GM18520 (cell line): ENCODE measurements at regions not wholly inside any gene's neighbourhood (a gene's known extent, or its start where the extent isn't known, plus 50 kb on each side); places are given as distances from the start of the nearest gene placed in this dataset.
"Not testable (repeated sequence)": the region's sequence is repeated elsewhere in the genome, so short reads cannot be mapped to it uniquely, and the experiment has no call there.

Experiments used
- ATAC-seq: cut with Tn5 transposase; IDR thresholded peaks from one replicate; pipeline ENCODE4 v1.9.1; 2021; ENCODE audit not compliant: unreplicated experiment

DNA sequence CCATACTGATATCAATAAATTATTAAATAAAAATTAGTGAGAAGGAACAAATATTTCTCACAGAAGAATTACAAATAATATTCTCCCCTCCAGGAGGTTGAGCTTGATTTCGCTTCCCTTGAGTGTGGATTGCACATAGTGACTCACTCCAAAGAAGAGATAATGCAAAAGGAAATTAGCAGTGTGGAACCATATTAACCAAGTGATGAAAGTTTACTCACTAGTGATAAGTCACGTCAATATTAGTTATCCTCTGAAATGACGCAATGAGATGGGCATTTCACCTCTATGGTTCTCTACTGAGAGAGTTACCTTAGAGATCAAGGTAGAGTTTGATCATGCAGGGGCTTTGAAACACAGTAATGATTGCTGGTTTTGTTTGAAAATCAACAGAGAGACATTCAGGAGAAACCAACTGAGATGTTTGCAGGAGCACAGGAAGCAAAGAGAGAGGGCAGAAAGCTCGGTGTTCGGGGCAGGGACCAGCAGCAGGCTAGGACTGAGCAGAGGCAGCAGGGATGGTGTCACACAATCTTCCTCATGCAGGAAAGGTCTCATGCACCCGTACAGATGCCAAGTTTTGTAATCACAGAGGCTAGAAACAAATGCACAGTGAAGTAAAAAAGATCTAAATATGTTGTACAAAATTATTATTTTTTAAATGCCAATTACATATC lies 634.5 kb downstream of the QKI start:
- no peak for ATAC-seq

DNA sequence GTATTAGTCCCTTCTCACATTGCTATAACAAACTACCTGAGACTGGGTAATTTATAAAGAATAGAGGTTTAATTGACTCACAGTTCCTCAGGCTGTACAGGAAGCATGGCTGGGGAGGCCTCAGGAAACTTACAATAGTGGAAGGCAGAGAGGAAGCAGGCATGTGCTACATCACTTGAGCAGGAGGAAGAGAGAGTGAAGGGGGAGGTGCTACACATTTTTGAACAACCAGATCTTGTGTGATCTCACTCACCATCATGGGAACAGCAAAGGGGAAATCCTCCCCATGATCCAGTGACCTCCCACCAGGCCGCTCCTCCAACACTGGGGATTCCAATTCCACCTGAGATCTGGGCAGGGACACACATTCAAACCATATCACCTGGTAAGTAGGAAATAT lies 630.6 kb downstream of the QKI start:
- no peak for ATAC-seq

DNA sequence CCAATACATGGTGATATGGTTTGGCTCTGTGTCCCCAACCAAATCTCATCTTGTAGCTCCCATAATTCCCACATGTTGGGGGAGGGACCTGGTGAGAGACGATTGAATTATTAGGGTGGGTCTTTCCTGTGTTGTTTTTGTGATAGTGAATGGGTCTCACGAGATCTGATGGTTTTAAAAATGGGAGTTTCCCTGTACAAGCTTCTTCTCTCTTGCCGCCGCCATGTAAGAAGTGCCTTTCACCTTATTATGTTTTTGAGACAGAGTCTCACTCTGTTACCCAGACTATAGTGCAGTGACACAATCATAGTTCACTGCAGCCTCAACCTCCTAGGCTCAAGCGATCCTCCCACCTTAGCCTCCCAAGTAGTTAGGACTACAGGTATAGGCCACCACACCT lies 629.1 kb downstream of the QKI start:
- ATAC-seq = not testable (repeated sequence)

DNA sequence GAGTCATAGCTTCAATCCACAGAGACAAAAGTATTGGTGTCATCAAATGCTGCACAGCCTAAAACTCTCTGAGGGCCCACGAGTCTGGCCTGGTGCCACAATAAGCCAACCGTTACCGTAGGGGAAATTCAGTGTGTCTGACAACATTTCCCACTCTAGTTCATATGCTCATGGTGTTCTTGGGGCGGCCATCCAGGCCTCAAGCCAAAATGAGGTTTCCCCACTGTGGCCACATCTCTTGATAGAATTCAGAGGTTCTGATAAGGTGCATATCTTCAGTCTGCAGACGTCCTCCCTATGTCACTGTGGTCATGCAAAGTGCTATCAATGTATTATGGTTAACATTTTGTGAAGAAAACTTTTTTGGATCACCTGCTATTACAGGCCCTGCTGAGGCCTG lies 627.7 kb downstream of the QKI start:
- ATAC-seq = no peak

DNA sequence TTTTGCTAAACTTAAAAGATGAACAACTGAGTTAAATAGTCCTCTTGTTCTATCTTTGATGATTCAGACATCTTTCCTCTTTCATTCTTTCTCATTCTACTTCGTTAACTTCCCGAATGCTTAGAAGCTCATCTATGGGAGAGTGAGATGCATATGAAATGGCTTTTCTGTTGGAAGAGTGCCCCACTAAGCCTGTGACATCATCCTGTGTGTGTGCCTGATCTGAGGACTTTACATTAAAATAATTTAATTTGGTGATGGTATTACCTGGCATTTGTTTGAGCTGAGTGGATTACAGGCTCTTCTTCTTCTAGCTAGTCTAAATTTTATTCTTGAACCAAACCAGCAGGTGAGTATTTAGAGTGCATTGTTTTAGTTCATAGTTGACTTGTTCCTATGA lies 626.5 kb downstream of the QKI start:
- no peak for ATAC-seq

DNA sequence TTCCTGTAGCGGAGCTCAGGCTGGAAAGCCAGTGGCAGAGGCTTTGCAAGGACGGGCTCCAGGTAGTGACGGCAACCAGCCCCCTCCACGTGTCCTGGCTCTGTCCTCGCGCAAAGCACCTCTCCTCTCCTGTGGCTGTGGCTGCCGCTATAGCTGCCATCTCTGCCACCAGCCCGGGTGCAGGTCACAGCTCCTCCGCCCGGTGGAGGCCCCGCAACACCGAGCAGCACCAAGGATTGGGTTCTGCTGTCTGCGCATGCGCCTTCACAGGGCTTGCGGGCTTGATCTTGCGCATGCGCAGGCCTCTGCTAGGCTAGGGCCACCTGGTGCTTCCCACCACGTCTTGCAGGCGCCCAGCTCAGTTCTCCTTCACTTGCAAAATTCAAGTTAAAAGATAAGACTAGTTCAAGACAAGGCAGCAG lies 625.4 kb downstream of the QKI start:
- ATAC-seq = no peak

DNA sequence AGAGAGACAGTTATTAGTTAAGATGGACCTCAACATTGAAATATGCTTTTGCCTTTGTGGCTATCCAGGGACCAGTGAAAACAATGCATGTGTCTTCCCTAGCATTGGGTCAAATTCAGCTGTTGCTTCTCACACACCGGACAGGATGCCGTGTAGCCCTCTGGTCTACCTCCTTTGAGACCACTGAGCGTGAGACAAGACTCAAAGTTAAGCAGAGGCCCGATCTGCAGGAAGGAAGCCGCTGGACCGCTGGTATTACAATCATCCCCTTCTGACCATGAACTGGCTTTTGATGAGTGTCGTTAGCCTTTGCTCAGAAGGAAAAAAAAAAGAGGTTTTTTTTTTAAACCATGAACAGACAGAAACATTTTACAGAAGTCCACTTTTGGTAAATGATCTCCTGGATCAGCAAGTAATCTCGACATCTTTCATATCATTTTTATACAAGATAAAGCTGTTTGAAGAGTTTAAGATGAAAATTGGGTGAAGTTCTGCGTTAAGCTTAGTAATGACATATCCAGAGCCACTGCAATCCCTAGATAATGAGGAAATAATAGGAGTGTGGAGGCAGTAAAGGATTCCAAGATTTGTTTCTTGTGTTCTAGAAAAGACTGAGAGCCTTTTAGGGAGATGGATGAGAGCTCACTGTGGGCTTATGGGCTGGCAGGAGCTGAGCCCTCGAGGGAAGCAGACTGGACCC lies 622.8 kb downstream of the QKI start:
- no peak for ATAC-seq

DNA sequence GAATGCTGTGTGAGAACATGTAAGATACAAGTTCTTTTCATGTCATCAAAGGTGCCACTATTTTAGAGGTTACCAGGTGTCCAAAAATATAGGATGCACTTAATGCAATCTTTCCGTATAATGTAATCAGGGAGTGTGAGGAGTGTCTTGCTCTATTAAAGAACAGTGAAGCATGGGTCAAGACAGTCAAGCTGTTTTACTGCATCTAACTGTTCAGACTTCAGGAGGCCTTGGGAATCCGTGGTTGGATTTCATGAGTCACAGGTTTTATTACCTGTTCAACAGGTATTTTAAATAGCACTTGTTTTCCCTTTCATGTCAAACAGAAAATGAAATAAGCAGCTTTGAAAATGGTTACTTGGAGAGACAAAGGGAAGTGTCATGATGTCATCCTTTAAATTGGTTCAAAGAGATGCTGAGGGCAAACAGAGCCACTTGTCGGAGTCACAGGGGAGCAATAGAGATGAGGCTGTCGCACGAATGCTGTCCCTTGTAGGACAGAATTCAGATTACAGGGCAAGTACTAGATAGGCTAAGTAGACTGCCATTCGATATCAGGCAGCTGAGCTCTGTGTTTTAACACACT lies 621.5 kb downstream of the QKI start:
- ATAC-seq = no peak

DNA sequence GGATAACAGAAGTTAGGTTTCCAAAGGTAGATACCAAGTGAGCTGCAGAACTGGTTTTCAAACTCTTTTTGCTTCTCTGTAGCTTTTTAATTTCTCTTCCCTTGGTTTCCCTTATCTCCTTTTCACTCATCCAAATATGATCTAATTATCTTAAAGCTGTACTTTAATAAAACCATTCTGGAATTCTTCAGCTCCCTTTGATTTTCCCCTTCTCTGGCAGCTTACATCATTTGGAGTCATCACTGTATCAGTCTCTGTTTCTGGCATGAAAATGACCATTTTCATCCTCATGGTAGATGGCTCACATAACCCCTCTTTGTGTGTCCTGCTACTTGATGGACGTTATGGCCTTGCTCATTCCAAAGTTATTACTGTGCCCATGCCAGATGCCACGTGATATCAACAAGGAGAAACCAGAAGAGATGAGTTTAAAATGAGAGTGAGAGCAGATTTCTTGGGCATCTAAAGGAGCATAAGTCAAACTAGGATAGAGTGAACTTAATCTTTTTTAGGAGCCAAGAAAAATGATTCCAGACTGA lies 620.2 kb downstream of the QKI start:
- ATAC-seq = no peak

DNA sequence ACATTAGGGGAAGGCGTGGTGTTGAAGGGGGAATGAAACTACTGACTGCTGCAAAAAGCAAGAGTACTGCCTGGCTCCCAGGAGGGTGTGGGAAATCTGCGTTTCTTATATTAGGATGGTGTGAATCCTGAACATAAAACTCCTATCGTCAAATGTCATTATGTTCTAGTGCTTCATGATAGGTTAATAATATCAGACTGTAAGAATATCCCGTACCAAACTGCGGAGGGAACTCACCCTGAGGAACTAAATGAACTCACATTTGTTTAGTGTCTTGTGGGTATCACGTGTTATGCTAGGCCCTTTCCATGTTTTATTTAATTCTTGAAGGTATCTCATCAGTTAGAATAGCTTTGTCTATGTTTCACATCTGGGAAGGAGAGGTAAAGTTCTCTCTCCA lies 610.7 kb downstream of the QKI start:
- no peak for ATAC-seq

DNA sequence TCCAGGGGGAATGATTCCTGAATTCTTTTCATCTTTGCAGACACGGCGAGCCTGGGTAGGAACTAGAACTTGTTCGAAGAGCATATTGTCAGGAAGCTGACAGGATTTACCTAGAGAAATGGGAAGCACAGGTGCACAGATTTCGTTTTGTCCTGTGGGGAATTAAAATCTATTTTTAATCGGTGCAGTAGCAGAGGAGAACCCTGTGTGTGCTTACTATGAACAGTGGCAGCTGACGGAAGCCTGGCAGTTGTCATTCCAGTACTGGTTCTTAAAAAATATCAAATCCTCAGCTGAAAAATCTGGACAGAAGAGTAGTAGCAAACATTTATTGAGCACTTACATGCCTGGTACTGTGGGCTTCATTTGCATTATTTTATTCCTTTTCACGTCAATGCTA lies 609.0 kb downstream of the QKI start:
- no peak for ATAC-seq

DNA sequence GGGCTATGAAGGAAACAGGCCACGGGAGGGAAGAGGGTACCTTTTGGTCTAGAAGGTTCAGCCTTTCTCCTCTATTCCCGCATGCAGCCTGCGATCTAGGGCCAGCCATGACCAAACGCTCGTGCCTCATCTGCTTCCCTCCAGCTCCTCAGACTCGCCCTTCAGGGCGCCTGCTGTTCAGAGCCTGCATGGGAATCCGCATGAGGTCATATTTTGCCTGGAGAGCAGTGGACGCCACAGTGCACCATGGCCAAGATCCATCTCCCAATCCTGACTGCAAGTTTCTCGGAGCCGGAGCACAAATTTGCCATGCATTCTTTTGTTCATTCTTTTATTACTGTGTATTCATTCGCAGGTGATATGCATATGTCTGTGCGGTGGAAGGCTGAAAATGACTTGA lies 608.1 kb downstream of the QKI start:
- ATAC-seq = no peak

DNA sequence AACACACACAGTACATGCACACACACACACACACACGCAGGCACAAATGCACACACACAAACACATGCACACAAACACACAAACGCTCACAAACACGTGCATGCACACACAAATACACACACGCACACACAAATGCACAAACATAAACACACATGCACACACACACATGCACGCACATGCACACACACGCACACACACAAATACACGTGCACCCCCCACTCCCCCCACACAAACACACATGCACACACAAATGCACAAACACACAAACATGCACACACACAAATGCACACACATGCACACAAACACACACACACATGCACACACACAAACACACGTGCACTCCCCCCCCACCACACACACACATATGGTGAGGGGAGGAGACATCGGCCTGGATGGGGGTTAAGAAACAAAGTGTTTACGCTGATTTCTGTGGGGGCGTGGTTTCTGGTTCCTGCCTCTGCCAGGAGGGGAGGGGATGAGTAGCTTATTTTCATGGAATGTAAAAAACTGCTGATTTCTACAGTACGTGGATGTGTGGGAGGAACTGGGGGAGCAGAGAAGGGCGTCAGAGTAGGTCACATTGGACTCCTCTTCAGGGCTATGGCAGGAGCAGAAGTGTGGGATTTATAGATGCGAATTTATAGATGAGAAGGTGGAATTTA lies 607.2 kb downstream of the QKI start:
- ATAC-seq = no peak

DNA sequence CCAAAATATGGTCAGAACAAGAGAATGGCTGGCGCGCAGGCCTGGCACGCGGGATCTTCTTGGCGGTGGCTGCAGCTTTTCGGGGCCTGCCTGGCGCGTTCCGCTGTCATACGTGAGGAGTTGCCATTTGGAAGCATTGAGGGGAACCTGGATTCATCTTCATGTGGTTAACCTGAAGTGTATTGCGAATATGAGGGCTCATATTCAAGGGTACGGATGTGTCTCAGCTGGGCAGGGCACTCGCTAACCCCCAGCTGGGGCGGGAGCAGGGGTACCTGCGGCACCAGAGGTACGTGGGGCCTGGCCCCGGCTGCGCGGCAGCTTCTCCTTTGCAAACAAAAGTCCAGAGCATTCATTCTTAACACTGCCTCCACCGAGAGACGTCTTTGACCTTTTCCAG lies 605.6 kb downstream of the QKI start:
- no peak for ATAC-seq

DNA sequence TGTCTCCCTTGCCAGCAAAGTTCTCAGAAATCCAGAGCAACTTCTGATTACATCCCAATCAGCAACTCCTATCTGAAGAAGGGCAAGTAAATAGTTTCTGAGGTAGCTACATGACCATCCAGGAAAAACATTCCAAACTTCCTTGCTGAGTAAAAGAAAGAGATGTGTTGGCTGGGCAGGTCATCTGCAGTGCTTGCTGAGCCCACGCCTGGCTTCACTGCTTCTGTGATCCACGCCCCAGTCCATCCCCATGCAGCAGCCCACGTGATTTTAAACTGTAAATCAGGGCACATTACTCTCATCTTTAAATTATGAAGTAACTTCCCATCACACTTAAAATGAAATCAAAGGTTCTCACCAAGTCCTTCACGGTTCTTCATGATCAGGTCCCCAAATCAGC lies 603.6 kb downstream of the QKI start:
- ATAC-seq = no peak

DNA sequence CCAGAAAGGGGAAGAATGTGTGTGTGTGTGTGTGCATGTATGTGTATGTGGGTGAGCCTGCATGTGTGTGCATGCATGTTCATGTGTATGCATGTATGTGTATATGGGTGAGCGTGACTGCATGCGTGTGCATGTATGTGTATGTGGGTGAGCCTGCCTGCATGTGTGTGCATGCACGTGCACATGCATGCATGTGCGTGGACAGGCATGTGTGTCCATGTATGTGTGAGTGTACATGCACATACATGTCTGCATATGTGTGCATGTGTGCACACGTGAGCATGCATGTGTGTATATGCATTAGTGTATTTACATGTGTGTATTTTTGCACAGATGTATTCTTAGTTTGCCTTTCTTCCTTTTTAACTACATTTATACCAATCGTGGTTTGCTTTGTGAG lies 601.5 kb downstream of the QKI start:
- ATAC-seq = no peak

DNA sequence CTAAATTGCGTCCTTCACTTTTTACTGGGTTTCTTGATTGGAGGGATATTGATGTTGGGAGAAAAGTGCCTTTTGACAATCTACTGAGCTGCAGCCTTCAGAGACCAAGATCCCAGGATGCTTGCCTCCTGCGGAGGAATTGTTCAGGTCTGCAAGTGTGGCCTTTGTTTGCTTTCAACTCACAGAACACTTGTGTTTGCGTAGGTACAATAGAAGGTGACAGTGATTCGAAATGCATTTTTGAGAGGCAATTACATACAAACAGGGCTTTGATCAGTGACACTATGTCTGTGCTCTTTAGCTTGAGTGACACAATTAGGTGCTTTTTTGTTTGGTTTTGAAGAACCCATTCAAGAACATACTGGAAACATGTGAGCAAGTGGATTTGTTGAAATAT lies 600.6 kb downstream of the QKI start:
- ATAC-seq = no peak

DNA sequence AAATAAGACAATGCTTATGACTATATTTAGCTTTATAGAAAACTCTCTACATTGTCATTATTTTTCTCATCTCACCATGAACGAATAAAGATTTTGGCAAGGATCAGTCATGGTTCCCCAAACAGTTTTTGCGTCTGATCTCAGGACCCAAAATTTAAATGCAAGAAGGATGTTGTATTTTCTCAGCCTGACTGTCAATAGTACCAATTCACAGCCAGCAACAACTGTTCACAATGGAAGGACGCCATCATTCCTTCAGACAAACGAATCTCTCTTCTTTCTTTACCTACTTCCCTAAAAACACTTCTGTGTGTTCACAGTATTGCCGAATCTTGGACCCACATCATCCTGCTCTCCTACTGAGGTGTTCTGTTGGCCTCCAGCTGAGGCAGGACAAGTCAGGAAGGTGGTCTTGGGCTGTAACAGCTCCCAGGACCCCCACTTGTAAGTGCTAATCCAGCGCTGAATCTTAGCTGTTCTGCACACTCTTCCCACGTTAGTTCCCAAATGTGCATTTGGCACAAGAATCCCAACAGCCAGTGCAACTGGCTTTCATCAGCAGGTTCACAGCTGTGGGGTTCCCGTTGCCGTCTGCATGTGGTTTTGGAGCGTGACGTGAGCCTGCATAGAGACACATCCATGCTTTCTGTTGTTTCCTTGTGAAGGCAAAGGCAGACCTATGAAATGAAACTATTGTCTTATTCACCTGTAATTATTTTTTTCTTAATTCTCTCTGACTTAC lies 600.0 kb downstream of the QKI start:
- no peak for ATAC-seq

DNA sequence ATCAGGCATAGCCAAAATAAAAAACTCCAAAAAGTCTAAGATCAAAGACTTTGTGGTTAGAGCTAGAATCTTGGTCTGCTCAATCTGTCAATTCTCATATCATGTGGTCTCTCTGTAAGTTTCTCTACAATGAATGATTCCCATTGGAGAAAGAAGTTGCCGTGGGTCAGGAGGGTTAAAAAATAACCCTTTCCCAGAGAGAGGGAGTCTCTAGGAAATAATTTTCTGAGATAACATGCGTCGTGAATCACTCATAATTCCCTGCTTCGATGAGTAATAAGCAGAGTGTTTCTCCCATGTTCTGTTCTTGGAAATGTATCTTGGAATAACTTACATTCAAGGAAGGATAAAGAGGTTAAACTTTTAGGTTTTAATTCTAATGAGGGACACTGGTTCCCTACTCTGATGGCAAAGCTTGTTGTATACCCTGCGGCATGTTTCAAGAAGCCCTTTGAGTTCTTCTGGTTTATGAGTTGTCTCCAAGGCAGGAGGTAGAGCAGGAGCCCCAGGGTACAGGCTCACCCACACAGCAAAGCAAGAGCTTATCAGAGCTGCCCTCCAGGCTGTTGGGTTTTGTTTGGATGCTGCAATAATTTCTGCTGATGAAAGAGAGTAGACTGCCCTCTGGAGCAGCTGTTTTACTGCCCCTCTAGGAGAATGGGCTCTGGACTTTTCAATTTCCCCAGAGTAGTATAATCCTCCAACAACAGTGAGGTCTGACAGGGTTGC lies 599.1 kb downstream of the QKI start:
- ATAC-seq = no peak

DNA sequence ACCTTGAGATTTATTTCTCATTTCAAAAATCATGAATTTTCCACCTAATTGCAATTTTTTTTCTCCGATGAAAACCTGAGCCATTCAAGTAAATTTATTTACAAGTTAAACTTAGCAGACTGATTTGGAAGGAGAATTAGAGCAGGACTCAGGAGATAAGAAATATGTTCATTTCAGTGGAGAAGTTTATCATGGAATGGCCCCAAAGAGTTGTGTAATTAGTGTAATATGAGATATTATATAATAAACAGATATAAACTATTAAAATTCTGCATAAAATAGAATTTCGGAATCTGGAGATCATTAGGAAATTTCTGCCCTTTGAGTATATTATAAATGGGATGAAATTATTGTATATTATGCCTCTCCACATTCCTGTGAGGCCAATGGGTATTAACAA lies 596.8 kb downstream of the QKI start:
- ATAC-seq = no peak
